Effector CD4-positive, alpha-beta T cell (primary cell): ENCODE measurements at regions not wholly inside any gene's neighbourhood (a gene's known extent, or its start where the extent isn't known, plus 50 kb on each side); places are given as distances from the start of the nearest gene placed in this dataset.
"Not testable (repeated sequence)": the region's sequence is repeated elsewhere in the genome, so short reads cannot be mapped to it uniquely, and the experiment has no call there.

Experiments used
- DNase-seq: peaks from one replicate; pipeline ENCODE4 v3.0.0-alpha.2; 2020

DNA sequence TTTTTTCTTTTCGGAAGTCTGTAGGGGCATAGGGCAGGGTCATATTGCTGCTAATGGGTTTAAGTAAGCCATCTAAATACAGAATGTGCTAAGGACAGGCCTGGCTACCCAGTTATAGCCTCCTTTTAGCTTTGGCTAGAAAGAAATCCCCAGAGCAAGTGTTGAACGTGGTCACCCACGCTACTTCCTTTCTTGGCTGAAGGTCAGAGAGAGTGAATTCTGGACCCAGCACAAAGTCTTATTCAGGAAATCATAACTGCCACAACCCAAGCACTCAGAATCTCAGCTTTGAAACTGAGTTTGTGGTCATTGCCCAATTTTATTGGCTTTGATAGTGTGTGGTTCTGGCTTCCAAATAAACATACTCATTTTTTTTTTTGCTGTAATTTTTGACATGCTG lies 542.1 kb upstream of the ATP2B1 start:
- no peak for DNase-seq

DNA sequence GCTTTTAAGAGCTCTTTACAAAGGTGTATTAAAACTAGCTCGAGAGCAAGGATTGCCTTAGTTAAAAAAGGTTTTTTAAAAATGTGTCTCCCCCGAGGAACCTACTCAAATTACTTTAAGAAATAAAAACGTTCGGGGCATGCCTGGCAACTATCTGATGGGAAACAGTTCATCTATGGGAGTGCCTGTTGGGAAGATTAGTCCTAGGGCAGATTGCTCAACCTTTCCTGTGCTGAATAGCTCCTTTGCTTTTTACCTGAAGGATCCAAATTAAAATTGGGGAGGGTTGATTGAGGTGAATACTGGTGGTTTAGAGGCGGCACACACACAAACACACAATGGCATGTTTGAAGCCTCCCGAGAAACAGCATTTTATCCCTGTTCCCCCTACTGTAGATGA lies 541.4 kb upstream of the ATP2B1 start:
- no peak for DNase-seq

DNA sequence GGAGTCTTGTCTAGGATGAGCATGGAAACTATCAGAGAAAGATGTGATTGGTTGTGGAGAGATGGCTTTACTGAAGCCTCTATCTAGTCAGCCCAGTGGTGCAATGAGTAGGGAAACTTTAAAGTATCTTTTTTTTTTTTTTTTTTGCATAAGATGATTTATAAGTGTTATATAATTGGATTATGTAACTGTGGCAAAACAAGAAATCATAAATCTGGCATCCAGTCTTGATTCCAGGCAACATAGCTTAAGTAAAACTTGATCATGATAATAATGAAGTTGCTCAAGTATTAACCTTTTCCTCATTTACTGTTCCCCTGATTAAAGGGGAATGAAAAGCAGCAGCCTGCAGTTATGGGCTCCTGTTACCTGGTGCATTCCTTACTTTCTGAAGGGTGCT lies 538.0 kb upstream of the ATP2B1 start:
- no peak for DNase-seq

DNA sequence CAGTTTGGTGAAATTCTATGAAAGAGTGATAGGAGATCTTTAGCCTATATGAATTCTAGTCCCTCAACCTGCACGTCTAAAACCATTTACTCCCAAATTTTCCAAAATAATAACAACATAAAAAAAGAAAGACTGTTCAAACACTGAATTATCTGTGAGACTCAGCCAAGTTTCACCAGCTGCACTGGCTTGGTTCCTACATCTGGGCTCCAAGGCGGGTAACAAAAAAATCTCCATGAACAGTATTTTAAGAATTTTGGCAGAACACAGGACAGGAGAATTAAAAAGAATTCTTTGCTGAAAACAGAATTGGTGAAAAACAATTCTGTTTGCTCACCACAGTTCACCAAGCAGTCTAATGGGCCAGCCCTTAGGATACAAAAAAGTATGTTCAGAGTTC lies 536.8 kb upstream of the ATP2B1 start:
- no peak for DNase-seq

DNA sequence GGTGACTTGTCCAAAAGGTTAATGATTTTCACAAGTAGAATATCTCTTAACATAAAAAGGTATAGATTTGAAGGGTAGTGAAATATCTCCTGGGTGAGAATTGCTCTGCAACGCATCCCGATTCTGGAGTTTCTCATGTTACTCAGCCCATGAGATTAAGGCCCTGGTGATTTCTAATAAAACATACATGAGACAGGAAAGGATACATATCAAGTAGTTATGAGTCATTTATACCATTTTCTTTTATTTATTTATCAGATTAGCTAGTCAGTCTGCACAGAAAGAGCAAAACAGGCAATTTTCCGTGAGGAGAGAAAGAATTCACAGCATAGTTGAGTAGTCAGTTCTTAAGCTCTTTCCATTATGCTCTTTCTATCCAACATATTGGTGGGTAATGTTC lies 535.6 kb upstream of the ATP2B1 start:
- DNase-seq = no peak

DNA sequence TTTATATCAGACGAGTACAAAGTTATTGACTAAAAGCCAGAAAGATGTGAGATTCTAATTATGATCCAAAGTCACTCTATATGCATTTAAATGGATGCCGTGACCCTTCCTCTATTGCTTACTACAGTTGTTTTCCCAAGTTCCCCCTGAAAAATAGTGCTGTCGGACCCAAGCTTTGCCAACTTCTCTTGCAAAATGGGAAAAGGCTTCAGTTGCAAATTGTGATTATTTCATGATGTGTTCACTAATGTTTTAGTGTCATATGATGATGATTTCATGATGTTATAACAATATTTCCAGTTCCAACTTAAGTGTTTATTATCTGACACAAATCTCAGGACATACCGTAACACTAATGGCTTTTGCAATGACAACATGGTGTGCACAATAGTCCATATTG lies 534.6 kb upstream of the ATP2B1 start:
- DNase-seq = no peak

DNA sequence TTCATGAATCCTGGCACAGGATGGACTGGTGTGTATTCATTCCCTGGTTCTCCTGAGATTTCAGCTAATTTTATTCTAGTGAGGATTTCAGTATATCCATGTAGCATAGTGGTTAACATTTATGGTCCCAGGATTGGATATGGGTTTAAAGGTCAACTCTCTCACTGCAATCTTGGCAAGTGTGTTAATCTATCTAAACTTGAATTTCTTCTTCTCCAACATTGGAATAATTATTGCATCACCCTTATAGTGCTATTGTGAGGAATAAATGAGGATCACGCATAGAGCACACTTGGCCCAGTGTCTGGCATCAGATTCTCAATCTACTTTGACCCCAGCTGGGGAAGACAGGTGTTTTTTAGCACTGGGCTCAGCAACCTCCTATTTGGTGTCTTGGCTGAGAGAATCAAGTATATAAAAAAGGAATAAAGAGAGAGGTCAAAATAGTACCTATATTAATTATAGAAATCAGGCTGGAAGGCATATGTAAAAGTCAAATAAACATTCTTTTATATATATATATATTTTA lies 531.2 kb upstream of the ATP2B1 start:
- DNase-seq = no peak

DNA sequence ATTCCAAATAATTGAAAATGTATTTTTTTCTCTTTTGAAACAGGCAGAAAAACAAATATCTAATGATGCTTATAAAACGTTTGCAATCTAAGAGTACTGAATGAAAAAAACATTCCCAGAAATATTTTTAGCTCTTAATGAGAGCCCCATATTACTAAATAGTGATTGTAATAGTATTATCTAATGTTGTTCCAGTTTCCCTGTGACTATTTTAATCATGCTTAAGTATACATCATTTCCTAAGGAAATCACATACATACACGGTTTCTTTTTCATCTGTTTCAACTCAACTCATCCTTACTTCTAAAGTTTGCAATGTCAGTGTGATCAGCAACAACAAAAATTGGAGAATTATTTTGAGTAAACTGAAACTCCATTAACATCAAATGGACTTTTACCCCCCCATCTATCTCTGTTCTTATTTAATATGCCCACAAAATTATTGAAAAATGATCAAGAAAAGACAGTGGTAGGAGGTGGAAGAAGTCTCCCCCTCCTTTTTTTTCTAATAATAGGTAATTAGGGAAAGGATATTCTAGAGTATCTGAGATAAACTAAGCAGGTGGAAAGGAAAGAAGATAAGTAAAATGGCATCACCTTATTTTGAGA lies 530.1 kb upstream of the ATP2B1 start:
- no peak for DNase-seq

DNA sequence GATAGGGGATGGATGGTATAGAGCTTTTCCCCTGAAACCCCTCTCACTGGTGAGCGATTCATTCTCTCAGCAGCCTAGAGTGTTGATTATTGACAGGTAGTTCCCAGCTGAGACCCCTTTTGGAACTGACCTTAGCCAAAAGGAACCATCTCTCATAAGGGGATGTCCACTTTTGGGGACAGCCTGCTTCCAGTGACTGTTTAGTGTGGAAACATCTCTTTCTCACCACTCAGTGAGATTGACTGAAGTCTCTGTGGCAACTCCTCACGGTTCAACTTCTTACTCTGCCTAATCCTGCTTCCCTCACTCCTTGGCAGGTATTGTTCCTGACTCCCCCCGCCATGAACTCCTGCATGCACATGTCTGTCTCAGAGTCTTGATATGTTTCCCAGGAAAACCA lies 529.2 kb upstream of the ATP2B1 start:
- DNase-seq = no peak

DNA sequence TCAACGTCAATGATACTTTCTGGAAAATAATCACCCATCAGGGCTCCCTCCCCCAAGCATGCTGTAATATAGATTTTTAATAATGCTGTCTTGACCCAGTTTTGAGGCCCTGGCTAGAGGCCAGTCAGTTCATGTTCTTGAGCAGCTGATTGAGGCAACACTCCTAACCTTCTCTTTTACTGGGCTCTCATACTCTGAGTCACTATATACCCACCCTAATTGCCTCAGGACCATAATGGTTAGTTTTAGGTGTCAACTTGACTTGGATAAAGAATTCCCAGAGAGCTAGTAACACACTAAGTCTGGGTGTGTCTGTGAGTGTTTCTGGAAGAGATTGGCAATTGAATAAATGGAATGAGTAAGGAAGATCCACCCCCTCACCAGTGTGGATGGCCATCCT lies 527.0 kb upstream of the ATP2B1 start:
- DNase-seq = no peak

DNA sequence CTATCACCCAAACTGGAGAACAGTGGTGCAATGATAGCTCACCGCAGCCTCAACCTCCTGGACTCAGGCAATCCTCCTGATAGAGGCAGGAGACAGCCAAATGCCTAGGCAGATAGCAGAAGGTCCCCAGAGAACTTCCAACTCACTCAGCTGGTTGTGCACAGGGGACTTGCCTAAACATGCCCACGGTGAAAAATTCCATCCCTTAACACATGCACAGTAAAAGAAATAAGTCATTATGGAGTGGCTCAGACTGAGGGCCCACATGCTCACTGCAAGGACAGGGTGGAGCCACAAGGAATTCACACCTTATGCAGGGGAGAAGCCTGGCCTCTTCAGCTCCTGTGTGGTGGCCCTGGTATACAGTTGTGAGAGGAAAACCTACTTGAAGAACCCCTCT lies 525.8 kb upstream of the ATP2B1 start:
- no peak for DNase-seq

DNA sequence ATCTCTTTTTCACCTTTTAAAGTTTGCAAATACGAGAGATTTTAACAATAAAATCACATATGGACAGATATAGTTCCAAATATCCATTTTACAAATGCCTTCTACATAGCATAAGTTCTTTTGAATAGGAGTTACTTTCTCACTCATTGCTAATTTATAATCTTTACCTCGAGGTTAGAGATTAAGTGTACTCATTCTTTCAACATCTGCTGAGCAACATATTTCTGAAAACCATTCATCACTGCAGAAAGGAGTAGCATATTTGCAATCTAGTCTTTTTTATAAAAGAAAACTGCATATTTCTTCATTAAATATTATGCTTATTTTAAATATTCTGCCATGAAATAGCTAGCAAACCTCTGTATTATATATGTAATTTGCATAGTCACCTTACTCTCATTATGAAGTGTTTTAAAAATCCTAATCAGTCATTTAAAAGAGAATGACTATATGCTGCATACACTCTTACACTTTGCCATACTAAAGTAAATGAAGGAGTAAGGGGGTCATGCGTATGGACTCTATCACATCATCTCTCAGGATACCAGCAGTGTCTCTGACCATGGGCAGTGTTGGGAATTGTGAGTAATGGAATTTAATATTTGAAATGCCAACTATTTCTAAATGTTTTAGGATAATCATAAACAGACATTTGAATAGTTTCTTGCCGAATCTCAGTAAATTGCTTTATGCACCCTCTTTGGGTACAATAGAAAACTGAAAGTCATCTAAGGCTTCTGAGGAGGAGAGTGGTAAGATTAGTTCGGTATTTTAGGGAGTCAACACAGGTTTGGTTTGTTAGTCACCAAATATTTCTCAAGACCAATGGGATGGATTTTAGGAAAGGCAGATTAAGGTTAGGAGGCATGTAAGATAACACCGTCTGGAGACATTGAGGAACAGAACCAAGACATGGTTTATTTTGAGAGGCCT lies 524.8 kb upstream of the ATP2B1 start:
- no peak for DNase-seq

DNA sequence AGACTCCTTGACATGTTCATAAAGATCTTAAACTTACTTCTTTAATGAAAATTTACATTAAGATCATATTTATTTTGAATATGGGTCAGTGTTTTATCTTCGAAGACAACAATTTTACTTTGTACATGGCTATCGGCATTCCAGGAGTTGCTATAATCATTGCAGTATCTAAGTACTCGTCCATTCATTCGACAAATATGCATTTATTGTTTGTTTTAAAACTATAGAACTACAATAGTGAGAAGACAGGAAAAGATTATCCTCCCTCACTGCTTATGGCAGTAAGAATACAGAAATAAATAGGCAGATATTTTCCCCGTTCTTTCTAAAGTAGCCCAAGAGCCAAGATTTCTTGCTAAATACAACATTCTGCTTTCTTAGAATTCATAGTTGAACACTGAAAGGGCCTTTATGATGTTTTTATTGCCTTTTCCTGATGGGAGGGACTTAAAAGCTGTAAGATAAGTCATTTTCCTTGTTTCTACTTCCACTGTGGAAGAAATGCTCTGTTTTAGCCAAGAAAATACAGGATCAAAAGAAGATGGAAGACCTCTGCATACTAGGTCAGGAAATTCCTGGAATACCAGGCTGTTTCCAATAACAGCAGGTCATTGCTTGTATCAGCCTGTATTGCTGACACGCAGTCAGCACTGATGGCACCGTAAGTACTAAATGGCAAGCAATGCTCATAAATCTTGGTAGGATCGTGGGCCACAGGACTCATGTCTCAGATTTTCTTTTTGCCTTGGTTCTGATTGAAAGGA lies 521.0 kb upstream of the ATP2B1 start:
- no peak for DNase-seq

DNA sequence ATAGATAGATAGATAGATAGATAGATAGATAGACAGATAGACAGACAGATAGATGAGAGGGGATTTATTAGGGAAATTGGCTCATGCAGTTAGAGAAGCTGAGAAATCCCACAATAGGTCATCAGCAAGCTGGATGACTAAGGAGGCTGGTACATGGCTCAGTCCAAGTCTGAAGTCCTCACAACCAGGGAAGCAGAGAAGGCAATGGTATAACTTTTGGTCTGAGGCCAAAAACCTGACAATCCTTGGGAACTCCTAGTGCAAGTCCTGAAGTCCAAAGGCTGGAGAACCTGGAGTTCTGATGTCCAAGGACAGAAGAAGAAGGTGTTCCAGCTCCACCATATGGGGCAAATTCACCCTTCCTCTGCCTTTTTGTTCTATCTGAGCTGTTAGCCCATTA lies 517.6 kb upstream of the ATP2B1 start:
- DNase-seq = no peak

DNA sequence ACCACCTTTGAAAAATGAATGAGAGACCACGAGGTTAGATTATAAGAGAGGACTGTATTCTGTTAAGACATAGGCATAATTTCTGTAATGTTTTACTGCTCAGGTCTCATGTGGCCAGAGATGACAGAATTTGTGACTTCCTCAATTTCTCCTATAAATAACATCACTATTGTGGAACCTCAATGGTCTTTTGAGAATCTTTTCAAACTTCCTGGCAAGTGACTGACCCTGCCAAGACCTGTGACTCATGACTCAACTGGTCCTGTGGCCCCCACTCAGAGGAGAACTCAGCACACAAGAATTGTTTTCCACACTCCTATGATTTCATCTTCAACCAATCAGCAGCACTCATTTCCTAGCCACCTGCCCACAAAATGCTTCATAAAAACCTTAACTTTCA lies 508.2 kb upstream of the ATP2B1 start:
- no peak for DNase-seq

DNA sequence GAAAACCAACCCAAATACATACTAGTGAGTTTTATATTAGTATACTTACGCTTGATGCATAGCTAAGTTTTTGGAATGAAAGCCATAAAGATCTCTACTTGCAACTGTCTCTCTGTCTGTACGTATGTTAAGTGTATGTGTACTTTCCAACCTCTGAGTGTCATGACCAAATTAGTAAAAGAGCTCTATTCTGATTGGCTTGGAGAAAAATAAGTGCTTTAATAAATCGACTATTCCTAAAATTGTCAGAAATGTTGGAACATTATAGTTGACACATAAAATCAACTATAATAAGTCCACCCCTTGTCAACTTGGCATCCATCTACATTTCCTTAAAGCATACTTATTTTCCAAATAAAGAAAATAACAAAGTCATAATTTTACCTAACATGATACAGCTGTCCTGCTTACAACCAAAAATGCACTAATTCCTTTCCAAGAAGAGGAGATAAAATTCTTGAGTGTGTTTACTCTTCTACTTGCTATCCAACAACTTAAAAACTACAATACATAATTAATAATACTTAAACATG lies 507.4 kb upstream of the ATP2B1 start:
- no peak for DNase-seq

DNA sequence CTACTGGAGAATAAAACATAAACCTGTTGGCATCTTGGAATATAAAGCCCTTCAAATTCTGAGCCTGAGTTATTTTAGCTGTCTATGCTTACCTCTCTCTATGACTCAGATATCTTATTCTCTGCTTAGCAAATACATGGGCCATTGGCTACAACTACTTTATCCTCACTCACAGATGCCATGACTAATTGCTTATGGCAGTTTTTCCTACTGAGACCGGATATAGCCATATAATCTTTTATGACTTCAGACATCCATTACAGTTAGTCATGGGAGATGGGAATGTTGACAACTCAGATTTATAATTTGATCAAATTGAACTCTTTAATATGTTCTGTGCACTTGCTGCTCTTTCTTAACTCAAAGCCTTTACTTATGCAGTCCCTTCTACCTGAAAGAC lies 502.4 kb upstream of the ATP2B1 start:
- DNase-seq = no peak

DNA sequence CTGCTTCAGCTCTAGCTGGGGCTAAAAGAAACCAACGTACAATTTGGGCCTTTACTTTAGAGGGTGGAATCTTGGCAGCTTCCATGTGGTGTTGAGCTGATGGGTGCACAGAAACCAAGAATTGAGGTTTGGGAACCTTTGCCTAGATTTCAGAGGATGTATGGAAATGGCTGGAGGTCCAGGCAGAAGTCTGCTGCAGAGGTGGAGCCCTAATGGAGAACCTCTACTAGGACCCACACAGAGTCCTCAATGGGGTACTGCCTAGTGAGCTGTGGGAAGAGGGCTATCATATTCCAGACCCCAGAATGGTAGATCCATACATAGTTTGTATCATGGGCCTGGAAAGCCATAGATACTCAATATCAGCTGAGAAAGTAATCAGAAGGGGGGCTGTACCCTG lies 500.4 kb upstream of the ATP2B1 start:
- no peak for DNase-seq

DNA sequence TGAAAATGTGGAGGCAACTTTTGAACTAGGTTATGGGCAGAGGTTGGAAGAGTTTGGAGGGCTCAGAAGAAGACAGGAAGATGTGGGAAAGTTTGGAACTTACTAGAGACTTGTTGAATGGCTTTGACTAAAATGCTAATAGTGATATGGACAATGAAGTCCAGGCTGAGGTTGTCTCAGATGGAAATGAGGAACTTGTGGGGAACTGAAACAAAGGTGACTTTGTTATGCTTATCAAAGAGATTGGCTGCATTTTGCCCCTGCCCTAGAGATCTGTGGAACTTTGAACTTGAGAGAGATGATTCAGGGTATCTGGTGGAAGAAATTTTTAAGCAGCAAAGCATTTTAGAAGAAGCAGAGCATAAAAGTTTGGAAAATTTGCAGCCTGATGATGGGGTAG lies 499.7 kb upstream of the ATP2B1 start:
- not testable (repeated sequence) for DNase-seq

DNA sequence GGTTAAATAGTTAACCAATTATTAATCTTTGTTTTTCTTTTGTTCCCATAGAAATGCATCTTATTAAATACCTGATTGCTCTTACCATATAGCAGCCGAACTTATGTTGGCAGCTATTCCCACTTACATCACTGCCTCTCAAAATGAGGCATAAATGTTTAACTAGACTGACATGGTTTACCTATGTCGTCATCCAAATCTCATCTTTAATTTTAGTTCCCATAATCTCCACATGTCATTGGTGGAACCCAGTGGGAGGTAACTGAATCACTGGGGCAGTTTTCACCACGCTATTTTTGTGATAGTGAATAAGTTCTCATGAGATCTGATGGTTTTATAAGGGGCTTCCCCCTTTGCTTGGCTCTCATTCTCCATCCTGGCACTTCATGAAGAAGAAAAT lies 499.2 kb upstream of the ATP2B1 start:
- DNase-seq = no peak

DNA sequence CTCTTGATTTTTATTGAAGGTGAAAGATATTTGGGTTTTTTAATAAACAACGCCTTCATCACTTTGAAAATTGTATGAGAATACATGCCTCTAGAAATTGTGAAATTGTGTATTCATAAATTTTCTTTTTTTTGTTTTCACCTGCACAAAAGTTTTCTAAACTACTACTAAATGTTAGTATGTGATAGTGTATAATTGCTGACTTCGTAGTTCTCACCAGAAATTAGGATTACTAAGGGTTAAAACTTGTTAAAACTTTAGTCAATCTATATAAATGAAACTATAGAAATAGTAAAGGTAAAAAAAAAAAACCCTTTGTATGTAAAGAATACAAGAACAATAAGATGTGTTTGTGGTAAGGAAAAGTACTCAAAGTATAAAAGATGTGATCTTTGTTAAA lies 496.5 kb upstream of the ATP2B1 start:
- no peak for DNase-seq

DNA sequence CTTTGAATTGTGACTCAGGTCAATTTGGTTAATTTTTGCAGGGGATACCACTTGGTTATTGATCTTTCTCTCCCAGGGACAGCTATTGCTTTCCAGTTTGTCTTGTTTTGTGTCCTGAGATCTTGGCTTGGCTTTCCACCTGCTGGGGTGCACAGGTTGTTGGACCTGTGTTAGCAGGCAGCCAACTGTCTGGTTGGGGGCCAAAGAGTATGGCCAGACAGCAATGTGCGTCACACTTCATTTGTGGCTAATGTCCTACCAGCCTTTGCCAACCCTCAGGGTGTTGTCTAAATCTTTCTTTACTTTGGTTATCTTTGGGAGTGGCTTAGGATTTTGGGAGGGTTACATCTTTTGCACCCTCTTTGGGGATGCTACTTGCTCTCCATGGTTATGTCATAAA lies 494.9 kb upstream of the ATP2B1 start:
- no peak for DNase-seq

DNA sequence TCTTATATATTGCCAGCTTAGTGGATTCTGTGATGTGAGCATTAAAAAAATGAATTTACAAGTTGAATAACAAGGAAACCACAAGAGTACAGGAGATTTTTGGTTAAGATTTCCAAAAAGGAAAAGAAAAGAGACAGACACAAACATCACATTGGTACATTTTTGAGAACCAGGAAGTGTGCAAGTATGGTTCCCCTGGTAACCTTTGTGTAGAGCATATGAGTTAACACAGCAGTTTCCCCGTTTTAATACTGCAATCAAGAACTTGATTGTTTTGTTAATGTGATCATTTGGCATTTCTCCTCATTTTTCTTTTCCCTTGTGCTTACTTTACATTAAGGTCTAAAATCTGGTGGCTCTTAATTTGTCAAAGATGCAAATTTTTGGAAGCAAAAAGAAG lies 490.4 kb upstream of the ATP2B1 start:
- DNase-seq = no peak
